ENCODE measurements at regions not wholly inside any gene's neighbourhood (a gene's known extent, or its start where the extent isn't known, plus 50 kb on each side); places are given as distances from the start of the nearest gene placed in this dataset.

GRCh38 chr10:108250936-108251620 lies 1086.6 kb upstream of the SORCS1 start:
- no peak for DNase-seq (ENCODE audit: low read depth in 3 of 3)

- DNase-seq (ENCODE audit: low read depth in 3 of 3) = no peak
Measured at GRCh38 chr10:108249940-108250339, 1085.4 kb upstream of the SORCS1 start.

DNA sequence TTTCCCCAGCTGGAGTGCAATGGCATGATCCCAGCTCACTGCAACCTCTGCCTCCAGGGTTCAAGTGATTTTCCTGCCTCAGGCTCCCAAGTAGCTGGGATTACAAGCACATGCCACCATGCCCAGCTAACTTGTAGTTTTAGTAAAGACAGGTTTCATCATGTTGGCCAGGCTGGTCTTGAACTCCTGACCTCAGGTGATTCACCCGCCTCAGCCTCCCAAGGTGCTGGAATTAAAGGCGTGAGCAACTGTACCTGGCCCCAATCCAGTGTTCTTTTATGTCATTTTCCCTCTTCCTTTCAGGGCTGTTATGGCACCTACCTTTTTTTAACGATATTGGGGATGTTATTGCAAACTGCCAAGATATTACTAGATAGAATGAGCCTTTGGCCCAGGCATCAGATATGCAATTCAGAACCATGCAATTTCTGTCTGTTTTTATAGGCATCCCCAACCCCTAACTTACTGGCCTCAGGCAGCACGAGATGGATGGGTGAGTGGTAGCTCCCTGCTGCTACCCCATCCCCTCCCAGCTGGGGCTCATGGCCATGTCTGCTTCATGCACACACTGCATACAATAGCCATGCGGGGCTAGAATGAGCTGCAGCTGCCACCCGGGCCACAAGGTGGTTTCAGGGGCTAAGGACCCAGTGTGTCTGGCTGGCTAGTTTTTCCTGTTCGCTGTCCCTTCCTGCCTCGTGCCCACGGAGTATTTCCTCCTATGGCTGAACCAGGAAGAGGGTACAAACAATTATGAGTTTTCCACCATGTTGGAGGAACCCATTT lies 1080.1 kb upstream of the SORCS1 start:
- no peak for DNase-seq (ENCODE audit: low read depth in 3 of 3)

GRCh38 chr10:108241166-108241565 lies 1076.7 kb upstream of the SORCS1 start:
- no peak for DNase-seq (ENCODE audit: low read depth in 3 of 3)

GRCh38 chr10:108238261-108238660 lies 1073.8 kb upstream of the SORCS1 start:
- no peak for DNase-seq (ENCODE audit: low read depth in 3 of 3)

DNA sequence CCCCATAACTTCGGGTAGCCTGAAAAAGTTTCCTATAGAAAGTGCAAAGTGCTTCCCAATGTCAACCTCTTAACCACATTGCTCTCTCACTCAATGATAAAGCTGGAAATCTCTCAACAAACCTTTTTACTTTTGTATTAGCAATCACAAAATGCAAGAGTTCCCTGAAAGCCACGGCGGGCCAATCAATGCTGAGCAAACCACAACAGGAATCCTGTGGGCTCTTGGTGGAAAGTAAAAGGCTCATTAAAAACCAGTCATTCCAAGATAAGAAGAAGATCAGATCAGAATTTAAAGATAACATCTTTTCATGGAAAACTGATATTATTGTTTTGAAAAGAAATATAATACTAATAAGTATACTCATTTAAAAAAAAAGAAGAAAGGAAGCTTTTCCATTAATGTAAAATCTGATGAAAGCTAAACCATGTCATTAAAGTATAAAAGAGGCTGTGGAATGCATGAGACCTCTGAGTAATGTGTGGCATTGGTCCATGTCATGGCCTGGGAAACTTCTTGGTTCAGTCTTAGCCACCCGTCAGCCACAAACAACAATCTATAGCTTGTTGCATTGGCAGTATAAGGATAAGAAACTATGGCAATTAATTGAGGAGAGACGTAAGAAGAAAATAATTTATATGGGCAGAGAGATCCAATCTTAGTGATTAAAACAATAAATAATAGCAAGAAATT lies 1066.1 kb upstream of the SORCS1 start:
- DNase-seq (ENCODE audit: low read depth in 3 of 3) = no peak

GRCh38 chr10:108208732-108209131 lies 1044.2 kb upstream of the SORCS1 start:
- no peak for DNase-seq (ENCODE audit: low read depth in 3 of 3)

DNA sequence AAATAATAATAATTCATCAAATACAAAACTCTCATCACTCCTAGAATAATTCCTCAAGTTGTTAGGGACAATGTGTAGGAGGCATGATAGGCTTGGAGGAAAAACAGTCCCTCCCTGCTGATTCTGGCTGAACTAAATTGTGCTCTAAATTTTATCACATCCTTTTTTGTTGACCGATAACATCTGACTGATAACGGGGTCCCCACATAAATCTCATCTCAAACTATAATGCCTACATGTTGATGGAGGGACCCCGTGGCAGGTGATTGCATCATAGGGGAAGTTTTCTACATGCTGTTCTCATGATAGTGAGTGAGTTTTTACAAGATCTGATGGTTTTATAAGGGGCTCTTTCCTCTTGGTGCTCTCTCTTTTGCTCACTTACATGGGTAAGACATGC lies 1043.5 kb upstream of the SORCS1 start:
- DNase-seq (ENCODE audit: low read depth in 3 of 3) = no peak

- DNase-seq (ENCODE audit: low read depth in 3 of 3) = no peak
Measured at GRCh38 chr10:108204528-108205305, 1040.2 kb upstream of the SORCS1 start.

DNA sequence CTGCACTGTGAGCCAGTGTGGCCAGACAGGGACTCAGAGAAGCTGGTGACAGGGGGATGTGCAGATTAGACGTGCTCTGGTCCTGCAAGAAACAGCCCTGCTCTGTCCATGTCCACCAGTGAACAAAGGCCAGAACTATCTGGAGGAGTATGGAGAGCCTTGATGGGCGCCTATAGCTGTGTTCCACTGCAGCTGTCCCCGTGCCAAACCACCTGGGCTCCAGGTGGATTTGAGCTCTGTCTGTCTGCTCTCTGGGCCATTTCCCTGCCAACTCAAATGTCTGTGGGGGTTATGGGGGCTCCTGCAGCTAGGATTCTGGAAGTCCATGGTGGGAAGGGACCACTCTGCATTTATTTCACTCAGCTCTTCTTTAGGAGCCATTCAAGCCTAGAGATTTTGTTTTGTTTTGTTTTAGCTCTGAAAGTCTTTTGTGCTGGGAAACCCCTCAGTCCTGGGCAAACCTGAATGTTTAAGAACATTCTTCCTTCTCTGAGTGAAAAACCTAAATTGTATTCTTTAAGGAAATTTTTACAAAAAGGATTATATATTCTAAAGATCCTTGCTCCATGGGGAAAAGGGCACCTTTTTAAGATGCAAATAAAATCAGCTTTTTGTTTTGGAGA lies 1039.5 kb upstream of the SORCS1 start:
- no peak for DNase-seq (ENCODE audit: low read depth in 3 of 3)

GRCh38 chr10:108187408-108188012 lies 1023.0 kb upstream of the SORCS1 start:
- no peak for DNase-seq (ENCODE audit: low read depth in 3 of 3)

DNA sequence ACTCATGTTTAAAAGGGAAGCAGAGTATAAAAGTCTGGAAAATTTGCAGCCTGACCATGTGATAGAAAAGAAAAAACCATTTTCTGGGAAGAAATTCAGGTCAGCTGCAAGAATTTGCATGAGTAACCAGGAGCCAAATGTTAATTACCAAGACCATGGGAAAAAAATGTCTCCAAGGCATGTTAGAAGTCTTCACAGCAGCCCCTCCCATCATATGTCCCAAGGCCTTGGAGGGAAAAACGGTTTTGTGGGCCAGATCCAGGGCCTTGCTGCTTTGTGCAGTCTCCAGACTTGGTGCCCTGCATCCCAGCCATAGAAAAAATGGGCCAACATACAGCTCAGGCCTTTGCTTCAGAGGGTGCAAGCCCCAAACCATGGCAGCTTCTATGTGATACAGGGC lies 1019.6 kb upstream of the SORCS1 start:
- DNase-seq (ENCODE audit: low read depth in 3 of 3) = no peak

- DNase-seq (ENCODE audit: low read depth in 3 of 3) = no peak
Measured at GRCh38 chr10:108180878-108181277, 1016.4 kb upstream of the SORCS1 start.

DNA sequence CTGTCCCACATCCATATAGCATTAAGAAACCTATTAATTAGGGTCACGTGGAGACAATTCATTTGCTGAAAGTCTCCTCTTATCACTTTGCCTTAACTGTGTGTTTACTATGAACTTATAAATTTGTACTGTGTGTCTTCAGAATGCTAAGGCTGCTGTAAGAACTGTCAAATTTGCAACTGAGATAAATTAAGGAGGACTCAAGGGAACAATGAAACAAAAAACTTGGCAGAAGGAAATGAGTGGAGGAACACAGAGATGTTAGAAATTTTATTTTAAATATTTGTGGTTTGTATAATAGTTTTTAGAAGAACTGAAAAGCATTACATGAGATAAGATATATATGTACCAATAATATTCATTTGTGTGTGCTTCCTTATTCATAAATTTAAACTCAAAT lies 1005.3 kb upstream of the SORCS1 start:
- no peak for DNase-seq (ENCODE audit: low read depth in 3 of 3)

DNA sequence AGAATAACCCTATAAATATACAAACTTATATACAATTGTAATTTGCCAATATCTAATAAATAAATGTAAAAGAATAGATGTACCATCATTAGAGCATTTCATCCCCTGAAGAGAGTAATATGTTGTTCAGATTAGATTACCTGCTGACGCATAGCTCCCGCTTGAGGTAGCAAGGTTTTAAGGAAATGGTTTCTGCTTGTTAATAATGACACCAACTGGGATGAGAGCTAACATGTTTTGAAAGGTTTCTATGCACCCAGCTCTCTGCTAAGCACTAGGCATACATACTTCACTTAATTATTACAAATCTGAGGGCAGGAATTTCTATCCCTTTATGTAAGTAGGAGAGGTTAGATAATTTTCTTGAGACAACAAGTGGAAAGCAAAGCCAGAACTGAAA lies 1003.3 kb upstream of the SORCS1 start:
- no peak for DNase-seq (ENCODE audit: low read depth in 3 of 3)

DNA sequence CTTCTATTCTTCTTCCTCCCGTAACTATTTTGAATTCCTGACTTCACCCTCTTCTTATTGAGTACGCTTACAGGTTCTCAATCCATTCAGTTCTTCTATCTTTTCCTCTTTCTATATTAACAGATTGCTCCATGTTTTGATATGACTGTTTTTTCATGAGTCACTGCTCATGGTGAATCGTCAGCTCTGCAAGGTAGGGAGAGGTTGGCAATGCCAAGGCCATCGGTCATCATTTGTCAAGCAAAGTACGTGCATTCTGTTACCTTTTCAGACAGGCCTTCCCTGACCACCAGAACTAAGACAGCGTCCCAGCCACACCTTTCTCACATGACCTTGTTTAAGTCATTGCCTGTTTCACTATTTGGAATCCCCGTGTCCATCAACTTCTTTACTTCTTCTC lies 1001.9 kb upstream of the SORCS1 start:
- DNase-seq (ENCODE audit: low read depth in 3 of 3) = no peak

- DNase-seq (ENCODE audit: low read depth in 3 of 3) = no peak
Measured at GRCh38 chr10:108147346-108147745, 982.8 kb upstream of the SORCS1 start.

DNA sequence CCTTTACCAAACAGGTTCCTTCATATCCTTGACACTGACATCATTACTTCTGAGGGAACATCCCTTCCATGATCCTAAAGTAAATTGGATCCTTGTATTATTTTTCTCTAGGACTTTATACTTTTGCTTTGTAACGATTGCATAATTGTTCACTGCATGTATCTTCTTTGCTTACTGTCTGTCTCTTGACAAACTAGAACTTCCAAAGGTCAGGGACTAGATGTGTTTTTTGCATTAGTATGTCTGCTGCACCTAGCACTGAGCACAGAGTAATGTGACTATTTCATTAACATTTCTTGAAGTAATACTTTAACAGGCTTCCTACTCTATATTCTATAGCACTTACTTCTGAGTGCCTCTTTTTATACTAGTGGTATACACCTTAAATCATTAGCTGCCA lies 976.6 kb upstream of the SORCS1 start:
- no peak for DNase-seq (ENCODE audit: low read depth in 3 of 3)

GRCh38 chr10:108132303-108132702 lies 967.8 kb upstream of the SORCS1 start:
- no peak for DNase-seq (ENCODE audit: low read depth in 3 of 3)

DNA sequence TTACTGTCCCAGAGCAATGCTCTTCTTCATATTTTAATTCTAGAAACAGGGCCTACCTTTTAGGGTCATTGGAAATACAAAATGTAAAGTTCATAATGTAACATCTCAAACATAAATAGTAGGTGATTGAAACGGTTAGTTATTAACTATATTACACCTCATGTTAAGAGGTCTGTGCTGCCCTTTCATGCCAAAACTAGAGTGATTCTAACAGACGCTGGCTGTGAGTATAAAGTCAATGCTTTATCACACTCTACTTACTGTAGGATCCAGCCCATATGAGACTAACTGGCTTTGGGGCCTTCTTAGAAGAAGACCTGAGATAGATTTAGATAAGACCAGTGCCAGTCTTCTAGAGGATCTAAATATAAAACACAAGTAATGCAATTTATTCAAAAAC lies 966.1 kb upstream of the SORCS1 start:
- no peak for DNase-seq (ENCODE audit: low read depth in 3 of 3)

DNA sequence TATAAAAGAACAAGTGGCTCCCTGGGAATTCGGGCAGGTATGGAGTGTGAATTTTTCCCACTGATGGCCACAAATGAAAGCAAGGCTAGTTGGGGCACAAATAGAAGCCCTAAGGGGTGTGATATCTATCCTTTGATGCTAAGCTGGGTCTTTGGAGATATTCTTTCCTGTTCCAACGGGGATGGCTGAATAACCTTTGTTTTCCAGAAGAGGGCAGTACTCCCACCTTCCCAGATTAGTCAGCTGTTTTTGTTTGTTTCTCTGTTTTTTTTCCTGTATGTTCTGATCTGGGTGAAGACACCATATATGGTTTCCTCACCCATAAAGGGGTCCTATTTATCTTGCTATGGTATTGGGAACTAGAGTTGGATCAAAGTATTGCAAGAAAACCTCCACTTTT lies 947.7 kb upstream of the SORCS1 start:
- DNase-seq (ENCODE audit: low read depth in 3 of 3) = no peak
